WTC11 (cell line): ENCODE measurements at regions not wholly inside any gene's neighbourhood (a gene's known extent, or its start where the extent isn't known, plus 50 kb on each side); places are given as distances from the start of the nearest gene placed in this dataset.

Experiments used
- ATAC-seq: fragments of 200-7000 bp; cut with Tn5 transposase; 2 replicates; pipeline ENCODE4 v1.10.0; 2021; ENCODE audit warnings: mild to moderate bottlenecking, moderate library complexity
- CTCF ChIA-PET: fragments of 300-600 bp; sonication (Branson Sonifier 250); formaldehyde crosslinking; loops from one replicate; lab custom pipeline; 2021; ENCODE audit warnings: antibody characterized with exemption; lab: Charles Lee
- POLR2A ChIA-PET: fragments of 350-600 bp; sonication (Branson Sonifier 250); formaldehyde crosslinking; loops from one replicate; lab custom pipeline; 2021; ENCODE audit warnings: antibody characterized with exemption; lab: Charles Lee
- DNase-seq: peaks from one replicate; pipeline ENCODE4 v3.0.0; 2021; ENCODE audit warnings: low spot score
- H3K27ac Mint-ChIP-seq: 2 replicates; pipeline ENCODE4 v1.8.0; 2021; ENCODE audit warnings: mixed read lengths
- H3K27me3 Mint-ChIP-seq: 2 replicates; pipeline ENCODE4 v1.8.0; 2021; ENCODE audit warnings: low read depth, mild to moderate bottlenecking, moderate library complexity, mixed read lengths
- H3K36me3 Mint-ChIP-seq: 2 replicates; pipeline ENCODE4 v1.8.0; 2021; ENCODE audit warnings: mixed read lengths
- H3K4me1 Mint-ChIP-seq: 2 replicates; pipeline ENCODE4 v1.8.0; 2022; ENCODE audit warnings: mixed read lengths
- H3K4me3 Mint-ChIP-seq: 2 replicates; pipeline ENCODE4 v1.8.0; 2021; ENCODE audit warnings: mild to moderate bottlenecking, moderate library complexity, mixed read lengths
- H3K9me3 Mint-ChIP-seq: 2 replicates; pipeline ENCODE4 v1.8.0; 2021; ENCODE audit warnings: mixed read lengths
- CREB1 ChIP-seq: sonication (generic); formaldehyde crosslinking; IDR thresholded peaks from 2 replicates; pipeline ENCODE4 v1.8.0; 2023; ENCODE audit warnings: mild to moderate bottlenecking, missing genetic modification reagents
- CREM ChIP-seq: sonication (generic); formaldehyde crosslinking; IDR thresholded peaks from 2 replicates; pipeline ENCODE4 v1.8.1; 2022; ENCODE audit warnings: mild to moderate bottlenecking, missing genetic modification reagents, moderate library complexity
- ERG ChIP-seq: fragments of 250-450 bp; sonication (Bioruptor Pico); IDR thresholded peaks from 2 replicates; pipeline ENCODE4 v1.8.0; 2021; ENCODE audit warnings: mild to moderate bottlenecking
- FOXK1 ChIP-seq: sonication (generic); formaldehyde crosslinking; IDR thresholded peaks from 2 replicates; pipeline ENCODE4 v1.8.0; 2022; ENCODE audit warnings: mild to moderate bottlenecking, moderate library complexity, missing genetic modification reagents
- GRHL2 ChIP-seq: fragments of 250-450 bp; sonication (Bioruptor Pico); IDR thresholded peaks from 2 replicates; pipeline ENCODE4 v1.8.0; 2022; ENCODE audit warnings: mild to moderate bottlenecking, moderate library complexity; ENCODE audit not compliant: insufficient replicate concordance, severe bottlenecking
- HMGA2 ChIP-seq: fragments of 250-450 bp; sonication (Bioruptor Pico); IDR thresholded peaks from 2 replicates; pipeline ENCODE4 v1.4.0; 2021; ENCODE audit warnings: mild to moderate bottlenecking, moderate library complexity
- JAZF1 ChIP-seq: fragments of 250-450 bp; sonication (Bioruptor Pico); IDR thresholded peaks from 2 replicates; pipeline ENCODE4 v1.9.0; 2021; ENCODE audit warnings: moderate library complexity, mild to moderate bottlenecking, inconsistent platforms
- JUN ChIP-seq: sonication (generic); formaldehyde crosslinking; IDR thresholded peaks from 2 replicates; pipeline ENCODE4 v1.8.0; 2023; ENCODE audit warnings: mild to moderate bottlenecking, missing genetic modification reagents
- MYBL2 ChIP-seq: sonication (generic); formaldehyde crosslinking; IDR thresholded peaks from 2 replicates; pipeline ENCODE4 v1.8.1; 2023; ENCODE audit warnings: mild to moderate bottlenecking, moderate library complexity, missing genetic modification reagents
- NR3C1 ChIP-seq: sonication (generic); formaldehyde crosslinking; conservative IDR thresholded peaks from 2 replicates; pipeline ENCODE4 v1.8.1; 2023; ENCODE audit warnings: low read depth, mild to moderate bottlenecking, missing genetic modification reagents
- PRRX2 ChIP-seq: fragments of 250-450 bp; sonication (Bioruptor Pico); IDR thresholded peaks from 2 replicates; pipeline ENCODE4 v1.8.0; 2021; ENCODE audit warnings: mild to moderate bottlenecking
- SOX15 ChIP-seq: fragments of 250-450 bp; sonication (Bioruptor Pico); IDR thresholded peaks from 2 replicates; pipeline ENCODE4 v1.9.0; 2021; ENCODE audit warnings: mild to moderate bottlenecking
- TCF7 ChIP-seq: sonication (generic); formaldehyde crosslinking; IDR thresholded peaks from 2 replicates; pipeline ENCODE4 v1.8.0; 2022; ENCODE audit warnings: mild to moderate bottlenecking, low read depth, missing genetic modification reagents, moderate library complexity
- TEAD4 ChIP-seq: sonication (generic); formaldehyde crosslinking; IDR thresholded peaks from 2 replicates; pipeline ENCODE4 v1.8.0; 2022; ENCODE audit warnings: mild to moderate bottlenecking, missing genetic modification reagents
- USF1 ChIP-seq: sonication (generic); formaldehyde crosslinking; IDR thresholded peaks from 2 replicates; pipeline ENCODE4 v1.8.0; 2022; ENCODE audit warnings: mild to moderate bottlenecking, missing genetic modification reagents
- ZMAT4 ChIP-seq: fragments of 250-450 bp; sonication (Bioruptor Pico); IDR thresholded peaks from 2 replicates; pipeline ENCODE4 v1.9.0; 2021; ENCODE audit warnings: mild to moderate bottlenecking
- ZNF121 ChIP-seq: sonication (generic); formaldehyde crosslinking; IDR thresholded peaks from 2 replicates; pipeline ENCODE4 v1.8.0; 2023; ENCODE audit warnings: missing genetic modification reagents
- ZNF317 ChIP-seq: sonication (generic); formaldehyde crosslinking; IDR thresholded peaks from 2 replicates; pipeline ENCODE4 v1.8.1; 2023; ENCODE audit warnings: low read depth, mild to moderate bottlenecking, moderate library complexity, missing genetic modification reagents, borderline replicate concordance
- ZNF512 ChIP-seq: sonication (generic); formaldehyde crosslinking; IDR thresholded peaks from 2 replicates; pipeline ENCODE4 v1.8.1; 2022; ENCODE audit warnings: missing genetic modification reagents, borderline replicate concordance
- ZNF671 ChIP-seq: fragments of 250-450 bp; sonication (Bioruptor Pico); IDR thresholded peaks from 2 replicates; pipeline ENCODE4 v1.8.0; 2021; ENCODE audit warnings: mild to moderate bottlenecking
- ZSCAN18 ChIP-seq: fragments of 250-450 bp; sonication (Bioruptor Pico); IDR thresholded peaks from 2 replicates; pipeline ENCODE4 v2.1.2; 2022; ENCODE audit warnings: mild to moderate bottlenecking, moderate library complexity

GRCh38 chr1:221085701-221086375, 206.6 kb downstream of the HLX start:
- ChIA-PET POLR2A (no interaction called here), CTCF (no interaction called here)
- Mint-ChIP-seq H3K27me3 (no peaks in the 10 kb centered on the region), H3K4me1 (no peaks in the 10 kb centered on the region), H3K36me3 (no peaks in the 10 kb centered on the region), H3K9me3 (no peaks in the 10 kb centered on the region), H3K4me3 (no peak overlapping the region), H3K27ac (no peak overlapping the region)
- no peak for TF ChIP-seq USF1 (CRISPR knock-in tag)
- TF ChIP-seq JUN, result no peak
- no peak for TF ChIP-seq FOXK1 (CRISPR knock-in tag)
- no peak for TF ChIP-seq ZSCAN18 (CRISPR knock-in tag)
- TF ChIP-seq PRRX2 (CRISPR knock-in tag), result no peak
- TF ChIP-seq HMGA2 (CRISPR knock-in tag), result no peak
- TF ChIP-seq SOX15, result no peak
- ATAC-seq, result no peak
- DNase-seq, result no peak

GRCh38 chr1:221087919-221088318, 208.7 kb downstream of the HLX start:
- ChIA-PET POLR2A (no interaction called here), CTCF (no interaction called here)
- ATAC-seq (no peak), DNase-seq (no peak)
- H3K4me1 Mint-ChIP-seq, result no peaks in the 10 kb centered on the region
- H3K27ac Mint-ChIP-seq, result no peak overlapping the region
- H3K9me3 Mint-ChIP-seq, result no peaks in the 10 kb centered on the region
- TF ChIP-seq ZNF121 (CRISPR knock-in tag), result no peak
- TF ChIP-seq PRRX2 (CRISPR knock-in tag), result no peak
- no peak for TF ChIP-seq ZMAT4 (CRISPR knock-in tag)
- no peak for TF ChIP-seq ZNF512 (CRISPR knock-in tag)
- TF ChIP-seq TEAD4 (CRISPR knock-in tag), result no peak
- TF ChIP-seq MYBL2, result no peak
- TF ChIP-seq GRHL2 (CRISPR knock-in tag), result no peak
- TF ChIP-seq CREB1 (CRISPR knock-in tag), result no peak
- TF ChIP-seq ZNF671 (CRISPR knock-in tag), result no peak
- TF ChIP-seq TCF7 (CRISPR knock-in tag), result no peak
- TF ChIP-seq ERG (CRISPR knock-in tag), result no peak
- no peaks in the 10 kb centered on the region for H3K36me3 Mint-ChIP-seq
- no peak overlapping the region for H3K4me3 Mint-ChIP-seq
- H3K27me3 Mint-ChIP-seq, result no peaks in the 10 kb centered on the region

- no peaks in the 10 kb centered on the region for H3K27me3 Mint-ChIP-seq
- TF ChIP-seq MYBL2 (no peak), CREM (CRISPR knock-in tag) (no peak), NR3C1 (CRISPR knock-in tag) (no peak), ZNF317 (CRISPR knock-in tag) (no peak), JAZF1 (CRISPR knock-in tag) (no peak)
- H3K4me3 Mint-ChIP-seq, result no peak overlapping the region
- ATAC-seq (no peak), DNase-seq (no peak)
- ChIA-PET POLR2A (no interaction called here), CTCF (no interaction called here)
- H3K27ac Mint-ChIP-seq, result no peak overlapping the region
- peaks cover 6% of the 10 kb centered on the region for H3K4me1 Mint-ChIP-seq
- no peaks in the 10 kb centered on the region for H3K36me3 Mint-ChIP-seq
- H3K9me3 Mint-ChIP-seq, result no peaks in the 10 kb centered on the region
These were observed 210.0 kb downstream of the HLX start for GRCh38 chr1:221089273-221089672.
